Stimulated activated CD4-positive, alpha-beta T cell treated with anti-CD3 and anti-CD28 coated beads, Interleukin-15, amount 100 ng/mL, for 1 hour (primary cell): ENCODE measurements at regions not wholly inside any gene's neighbourhood (a gene's known extent, or its start where the extent isn't known, plus 50 kb on each side); places are given as distances from the start of the nearest gene placed in this dataset.

Experiments used
- DNase-seq, 2 donors: peaks; one replicate each; pipeline ENCODE4 v3.0.0-alpha.2; 2020; ENCODE audit warnings: low read depth in 1 of 2, low spot score in 1 of 2

DNA sequence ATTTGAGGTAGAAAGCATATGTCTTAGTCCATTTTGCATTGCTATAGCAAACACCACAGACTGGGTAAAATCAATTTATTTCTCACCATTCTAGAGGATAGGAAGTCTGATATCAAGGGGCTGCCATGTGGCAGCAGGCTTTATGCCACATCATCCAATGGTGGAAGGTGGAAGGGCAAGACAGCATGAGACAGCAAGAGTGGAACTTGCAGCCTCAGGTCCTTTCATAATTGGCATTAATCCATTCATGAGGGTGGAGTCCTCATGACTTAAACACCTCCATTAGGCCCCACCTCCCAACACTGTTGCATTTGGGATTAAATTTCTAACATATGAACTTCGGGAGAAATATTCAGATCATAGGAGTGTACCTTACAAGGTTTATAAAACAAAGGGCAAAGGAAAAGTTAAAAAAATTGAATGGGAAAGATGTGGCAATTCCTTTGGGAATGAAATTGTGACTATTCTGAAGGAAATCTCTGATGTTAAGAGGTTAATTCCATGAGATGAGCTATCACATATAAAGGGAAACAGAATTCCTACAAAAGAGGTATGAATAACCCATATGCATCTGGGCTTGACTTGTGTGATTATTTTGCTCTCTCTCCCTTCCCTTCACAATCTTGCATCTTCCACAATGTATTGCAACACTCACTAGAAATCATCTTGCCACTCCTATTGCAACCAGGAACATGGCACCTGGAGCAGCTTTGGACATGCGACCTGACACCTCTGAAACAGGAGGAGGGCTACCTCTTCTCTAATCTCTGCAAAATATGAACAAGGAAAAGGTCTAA, 507.8 kb downstream of the EPHA4 start:
- DNase-seq, result no peak

DNA sequence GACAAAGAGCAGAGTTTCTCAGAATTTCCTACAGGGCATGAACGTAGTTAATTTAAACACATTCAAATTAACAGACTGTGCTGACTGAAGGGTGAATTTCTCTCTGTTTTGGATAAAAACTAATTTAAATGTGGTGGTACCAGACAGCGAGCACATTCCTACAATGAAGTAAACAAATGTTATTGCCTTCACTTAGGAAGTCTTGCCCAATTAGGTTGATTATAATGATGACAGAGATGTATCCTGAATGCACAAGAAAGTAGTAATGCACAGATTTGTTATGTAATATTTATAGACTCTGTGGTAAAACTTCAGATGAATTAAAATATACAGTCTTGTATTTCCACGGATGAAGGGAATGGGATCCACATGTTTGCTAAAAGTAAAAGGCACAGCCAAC, 507.2 kb downstream of the EPHA4 start:
- no peak for DNase-seq

DNA sequence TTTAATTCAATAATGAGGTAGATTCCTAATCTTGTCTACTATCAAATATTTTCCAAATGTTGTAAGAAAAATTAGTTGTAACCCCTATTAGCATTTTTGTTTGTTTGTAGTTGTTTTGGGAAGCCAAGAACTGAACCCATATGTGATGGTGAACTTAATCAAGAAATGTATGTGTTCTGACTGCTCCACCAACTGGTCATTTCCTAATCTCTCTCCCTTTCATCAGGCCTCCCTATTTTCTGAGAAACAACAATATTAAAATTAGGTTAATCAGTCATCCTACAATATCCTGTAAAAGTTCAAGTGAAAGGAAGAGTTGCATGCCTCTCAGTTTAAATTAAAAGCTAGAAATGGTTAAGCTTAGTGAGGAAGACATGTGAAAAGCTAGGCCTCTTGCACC, 504.0 kb downstream of the EPHA4 start:
- no peak for DNase-seq

DNA sequence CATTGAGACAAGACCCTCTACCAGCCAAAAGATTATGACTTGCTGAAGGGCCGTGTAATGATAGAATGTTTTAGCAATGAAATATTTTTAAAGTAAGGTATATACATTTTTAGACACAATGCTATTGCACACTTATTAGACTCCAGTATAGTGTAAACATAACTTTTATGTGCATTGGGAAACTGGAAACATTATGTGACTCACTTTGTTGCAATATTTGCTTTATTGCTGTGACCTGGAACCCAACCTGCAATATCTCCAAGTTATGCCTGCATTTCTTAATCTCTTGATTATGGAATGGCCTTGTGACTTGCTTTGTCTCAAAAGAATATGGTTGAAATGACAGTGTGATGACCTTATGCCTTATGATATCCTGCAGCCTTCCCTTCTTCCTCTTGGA, 502.0 kb downstream of the EPHA4 start:
- DNase-seq, result no peak

DNA sequence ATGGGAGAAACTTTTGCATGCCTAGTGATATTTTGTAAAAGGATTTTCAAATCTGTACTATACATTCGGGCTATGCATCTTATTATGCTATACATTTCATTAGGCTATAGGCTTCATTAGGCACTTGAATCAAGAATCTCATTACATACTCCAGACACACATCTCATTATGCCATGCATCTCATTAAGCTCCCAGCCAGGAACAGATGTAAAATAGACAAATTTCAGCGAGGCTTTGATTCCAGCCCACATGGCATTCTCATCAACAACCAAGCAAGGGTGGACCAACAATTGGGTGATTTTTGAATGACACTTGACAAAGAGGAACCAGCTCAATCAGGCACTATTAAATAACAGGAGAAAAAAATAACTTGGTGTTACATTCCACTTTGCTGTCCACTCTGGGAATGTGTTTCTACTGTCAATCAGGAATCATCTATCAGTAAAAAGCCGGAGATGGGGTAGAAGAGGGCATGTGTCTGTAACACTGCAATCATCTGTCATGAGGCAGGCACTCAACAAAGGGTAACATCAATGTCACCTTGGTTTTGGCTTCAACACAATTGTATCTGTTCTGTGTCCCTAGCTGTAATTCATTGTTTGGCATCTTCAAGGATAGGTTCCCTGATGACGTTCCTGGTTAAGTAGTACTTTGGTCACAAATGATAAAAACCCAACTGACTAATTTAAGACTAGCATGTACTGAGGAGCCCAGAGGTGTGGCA, 498.6 kb downstream of the EPHA4 start:
- DNase-seq, result no peak

GRCh38 chr2:221074238-221074637, 497.9 kb downstream of the EPHA4 start:
- DNase-seq, result no peak

- DNase-seq, result no peak
These were observed 496.9 kb downstream of the EPHA4 start for GRCh38 chr2:221075203-221075602.

DNA sequence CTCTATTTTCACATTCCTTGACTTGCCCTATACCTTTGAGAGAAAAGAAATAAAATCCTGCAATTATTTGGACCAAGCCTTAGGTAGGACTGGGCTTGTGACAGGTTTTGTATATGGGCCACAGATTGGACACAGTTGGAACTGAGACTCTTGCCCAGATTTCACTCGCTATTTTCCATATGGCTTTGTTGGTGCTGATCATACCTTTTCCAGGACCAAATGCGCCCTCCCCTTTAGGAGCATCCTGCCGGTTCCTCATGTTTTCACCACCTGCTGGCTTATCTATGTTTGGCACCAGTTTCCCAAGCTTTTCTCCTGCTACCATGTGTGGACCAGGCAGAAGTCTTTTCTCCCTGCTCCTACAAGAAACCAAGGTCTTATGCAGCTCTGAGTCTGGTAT, 494.9 kb downstream of the EPHA4 start:
- no peak for DNase-seq

- no peak for DNase-seq
These were observed 494.3 kb downstream of the EPHA4 start for GRCh38 chr2:221077799-221078198.

- no peak for DNase-seq
These were observed 486.7 kb downstream of the EPHA4 start for GRCh38 chr2:221085341-221085900.

GRCh38 chr2:221085936-221086335, 486.2 kb downstream of the EPHA4 start:
- no peak for DNase-seq

DNA sequence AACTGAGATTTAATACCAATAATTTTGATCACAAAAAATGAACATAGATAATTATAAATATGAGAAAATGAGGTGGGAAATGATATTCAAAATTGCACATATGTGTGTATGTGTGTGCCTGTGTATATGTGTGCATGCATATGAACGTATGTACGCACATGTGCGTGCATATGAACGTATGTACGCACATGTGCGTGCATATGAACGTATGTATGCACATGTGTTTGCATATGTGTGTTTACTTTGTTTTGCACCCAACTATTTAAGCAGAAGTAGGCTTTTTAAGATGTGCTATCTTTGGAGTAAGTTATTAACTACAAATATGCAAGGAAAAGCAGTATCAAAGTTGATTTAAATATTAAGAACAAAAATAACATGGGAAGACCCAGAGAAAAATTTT, 484.3 kb downstream of the EPHA4 start:
- no peak for DNase-seq

- no peak for DNase-seq
These were observed 483.6 kb downstream of the EPHA4 start for GRCh38 chr2:221088506-221088905.

DNA sequence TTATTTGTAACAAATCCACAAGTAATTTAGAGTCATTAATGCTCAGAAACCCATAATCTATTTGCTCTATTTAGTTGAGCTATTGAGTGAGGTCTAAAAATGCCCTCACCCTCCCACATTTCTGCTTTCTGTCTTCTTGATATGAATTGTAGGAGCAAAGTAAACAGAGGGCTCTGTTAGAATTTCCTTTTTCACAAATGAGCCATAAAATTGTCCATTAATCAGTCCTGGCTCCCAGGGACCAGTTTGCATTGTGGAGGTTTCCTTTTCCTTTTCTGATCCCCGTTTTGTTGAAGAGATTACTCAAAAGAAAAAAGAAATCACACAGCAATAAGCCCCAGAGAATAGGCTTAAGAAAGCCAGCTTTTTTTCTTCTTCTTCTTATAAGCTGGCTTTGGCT, 476.7 kb downstream of the EPHA4 start:
- no peak for DNase-seq

DNA sequence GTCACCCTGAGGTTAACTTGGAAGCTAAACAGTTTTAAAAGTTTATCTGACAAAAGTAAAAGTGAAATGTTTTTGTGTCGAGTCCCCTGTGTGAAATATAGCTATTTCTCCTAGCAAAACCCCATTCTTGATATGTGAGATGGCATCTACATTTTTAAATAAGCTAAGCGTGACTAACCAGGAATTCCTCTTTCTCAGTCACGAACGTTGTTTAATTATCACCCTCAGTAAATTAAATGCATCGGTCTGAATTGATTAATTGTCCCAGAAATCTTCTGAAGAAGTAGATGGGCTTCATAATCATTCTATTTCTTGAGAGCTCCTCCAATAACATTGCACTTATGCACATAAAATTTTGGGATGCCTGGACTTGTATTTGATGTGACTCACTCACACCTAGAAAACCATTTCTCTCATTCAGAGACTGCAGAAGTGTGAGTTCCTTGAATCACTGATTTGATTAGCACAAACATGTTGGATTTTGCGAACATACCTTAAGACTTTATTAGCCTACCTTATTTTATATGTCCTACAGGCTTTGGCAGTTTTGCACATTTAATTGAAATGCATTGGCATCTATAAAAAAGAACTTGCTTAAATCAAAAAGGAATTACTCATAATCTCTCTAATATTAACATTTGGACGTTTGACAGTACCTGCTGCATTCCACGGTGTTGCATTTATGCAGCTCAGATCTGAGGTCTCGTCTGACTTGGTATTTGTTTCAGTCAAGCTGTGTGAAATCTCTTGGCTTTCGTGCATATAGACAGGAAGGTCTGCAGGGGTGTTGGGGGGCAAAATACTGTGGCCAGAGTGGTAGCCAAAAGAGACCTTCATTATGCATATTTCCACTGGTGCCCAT, 475.2 kb downstream of the EPHA4 start:
- DNase-seq, result no peak

- DNase-seq, result no peak
These were observed 474.6 kb downstream of the EPHA4 start for GRCh38 chr2:221097568-221097915.

GRCh38 chr2:221097949-221098348, 474.2 kb downstream of the EPHA4 start:
- DNase-seq, result no peak

DNA sequence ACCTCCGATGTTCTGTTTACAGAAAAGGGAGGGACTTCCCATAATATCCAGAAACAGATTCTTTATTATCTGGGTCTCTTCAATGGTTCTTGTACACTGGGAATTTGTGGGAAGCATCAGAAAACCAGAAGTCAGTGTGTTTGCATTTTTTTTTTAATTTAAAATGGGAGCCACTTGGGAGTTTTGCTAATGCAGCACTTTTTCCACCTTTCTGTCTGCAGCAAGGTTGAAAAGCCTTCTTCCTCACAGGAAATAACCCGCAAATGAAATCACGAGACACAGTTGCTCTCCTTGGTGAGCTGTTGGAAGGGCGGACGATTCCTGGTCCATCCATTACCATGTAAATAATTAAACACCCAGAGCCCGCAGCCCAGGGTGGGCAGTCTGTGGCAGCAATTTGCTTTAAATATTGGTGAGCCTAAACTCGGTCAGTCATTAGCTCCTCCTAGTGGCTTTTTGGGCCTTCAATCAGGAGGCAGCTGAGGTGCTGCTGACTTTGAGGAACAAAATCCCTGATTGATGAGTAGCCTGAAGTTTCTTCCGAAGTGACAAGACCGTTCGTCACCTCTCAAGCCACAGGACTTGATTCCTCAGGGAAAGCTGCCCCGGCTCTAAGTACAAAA, 471.5 kb downstream of the EPHA4 start:
- no peak for DNase-seq

- no peak for DNase-seq
These were observed 469.0 kb downstream of the EPHA4 start for GRCh38 chr2:221102896-221103688.

GRCh38 chr2:221103930-221104329, 468.2 kb downstream of the EPHA4 start:
- DNase-seq, result no peak
